CD8-positive, alpha-beta memory T cell (primary cell): ENCODE measurements at regions not wholly inside any gene's neighbourhood (a gene's known extent, or its start where the extent isn't known, plus 50 kb on each side); places are given as distances from the start of the nearest gene placed in this dataset.
"Not testable (repeated sequence)": the region's sequence is repeated elsewhere in the genome, so short reads cannot be mapped to it uniquely, and the experiment has no call there.

Experiments used
- CTCF ChIA-PET: fragments of 350-600 bp; sonication (Branson Sonifier 250); formaldehyde crosslinking; loops from one replicate; lab custom pipeline; 2021; ENCODE audit warnings: antibody characterized with exemption; lab: Charles Lee
- POLR2A ChIA-PET: fragments of 350-600 bp; sonication (Branson Sonifier 250); formaldehyde crosslinking; loops from one replicate; lab custom pipeline; 2021; ENCODE audit warnings: antibody characterized with exemption; lab: Charles Lee
- DNase-seq, 5 donors: peaks; one replicate each; pipeline versions ENCODE4 v3.0.0 to v3.0.0-alpha.2; 2020 to 2022; ENCODE audit warnings: mixed read lengths in 1 of 5
- H3K27ac ChIP-seq: one replicate; pipeline ENCODE4 v1.7.0; 2013; ENCODE audit warnings: low read depth, mild to moderate bottlenecking, low read length, moderate library complexity
- H3K27me3 ChIP-seq: 2 replicates; pipeline ENCODE4 v1.7.0; 2013; ENCODE audit warnings: low read length, mild to moderate bottlenecking; ENCODE audit not compliant: insufficient read depth, poor library complexity, severe bottlenecking
- H3K36me3 ChIP-seq: 2 replicates; pipeline ENCODE4 v1.7.0; 2013; ENCODE audit warnings: mild to moderate bottlenecking, low read length, moderate library complexity; ENCODE audit not compliant: insufficient read depth
- H3K4me1 ChIP-seq: 2 replicates; pipeline ENCODE4 v1.7.0; 2013; ENCODE audit warnings: mild to moderate bottlenecking, low read length, moderate library complexity; ENCODE audit not compliant: insufficient read depth
- H3K4me3 ChIP-seq: 2 replicates; pipeline ENCODE4 v1.7.0; 2013; ENCODE audit warnings: mild to moderate bottlenecking, low read length
- H3K9me3 ChIP-seq: 2 replicates; pipeline ENCODE4 v1.7.0; 2013; ENCODE audit warnings: mild to moderate bottlenecking, low read length
- H3K27ac Mint-ChIP-seq, 8 donors: one replicate each; pipeline ENCODE4 v1.8.0; 2020 to 2021; ENCODE audit warnings: mixed read lengths in 8 of 8, mild to moderate bottlenecking in 6 of 8, inconsistent platforms in 3 of 8, moderate library complexity in 3 of 8
- H3K27me3 Mint-ChIP-seq, 2 donors: one replicate each; pipeline ENCODE4 v1.8.0; 2020 to 2021; ENCODE audit warnings: mixed read lengths in 2 of 2, mild to moderate bottlenecking in 1 of 2, moderate library complexity in 1 of 2
- H3K36me3 Mint-ChIP-seq, 3 donors: one replicate each; pipeline ENCODE4 v1.8.0; 2020 to 2021; ENCODE audit warnings: mixed read lengths in 3 of 3, inconsistent platforms in 1 of 3, mild to moderate bottlenecking in 1 of 3
- H3K4me1 Mint-ChIP-seq, 3 donors: one replicate each; pipeline ENCODE4 v1.8.0; 2020 to 2021; ENCODE audit warnings: mixed read lengths in 3 of 3, inconsistent platforms in 1 of 3, mild to moderate bottlenecking in 1 of 3
- H3K4me3 Mint-ChIP-seq, 7 donors: one replicate each; pipeline ENCODE4 v1.8.0; 2020 to 2021; ENCODE audit warnings: mixed read lengths in 7 of 7, mild to moderate bottlenecking in 6 of 7, moderate library complexity in 4 of 7, inconsistent platforms in 2 of 7
- H3K9me3 Mint-ChIP-seq, 5 donors: one replicate each; pipeline ENCODE4 v1.8.0; 2020 to 2022; ENCODE audit warnings: mixed read lengths in 5 of 5, mild to moderate bottlenecking in 3 of 5, moderate library complexity in 2 of 5, inconsistent platforms in 1 of 5

DNA sequence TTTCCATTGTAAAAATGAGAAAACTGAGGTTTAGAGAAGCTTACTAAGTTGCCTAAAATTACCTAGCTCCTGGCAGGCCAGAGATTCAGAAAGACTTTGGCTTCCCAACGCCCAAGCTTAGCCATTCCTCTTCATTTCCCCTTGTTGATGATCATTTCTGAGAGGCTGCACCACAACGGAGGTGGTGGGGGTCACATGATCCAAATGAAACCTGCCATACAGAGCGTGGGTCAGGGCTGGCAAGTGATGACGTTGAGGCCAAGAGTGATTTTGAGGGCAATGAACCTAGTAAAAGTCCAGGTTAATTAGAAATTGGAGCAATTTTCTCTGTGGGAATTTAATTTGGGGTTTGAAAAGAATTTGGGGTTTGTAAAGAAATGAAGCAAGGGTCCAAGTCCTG lies 109.9 kb downstream of the TMEM182 start:
- POLR2A ChIA-PET: no interaction called here
- Histone ChIP-seq H3K9me3 (no peaks in the 10 kb centered on the region), H3K27me3 (no peaks in the 10 kb centered on the region), H3K36me3 (no peaks in the 10 kb centered on the region), H3K27ac (no peak overlapping the region), H3K4me3 (no peak overlapping the region), H3K4me1 (no peaks in the 10 kb centered on the region)
- Mint-ChIP-seq H3K27me3 (no peaks in the 10 kb centered on the region), H3K4me1 (no peaks in the 10 kb centered on the region), H3K4me3 (no peak overlapping the region), H3K9me3 (peaks cover 0 to 9% (median 4%) of the 10 kb centered on the region in 5 donors), H3K27ac (no peak overlapping the region), H3K36me3 (no peaks in the 10 kb centered on the region)
- DNase-seq: no peak
- CTCF ChIA-PET: no interaction called here

DNA sequence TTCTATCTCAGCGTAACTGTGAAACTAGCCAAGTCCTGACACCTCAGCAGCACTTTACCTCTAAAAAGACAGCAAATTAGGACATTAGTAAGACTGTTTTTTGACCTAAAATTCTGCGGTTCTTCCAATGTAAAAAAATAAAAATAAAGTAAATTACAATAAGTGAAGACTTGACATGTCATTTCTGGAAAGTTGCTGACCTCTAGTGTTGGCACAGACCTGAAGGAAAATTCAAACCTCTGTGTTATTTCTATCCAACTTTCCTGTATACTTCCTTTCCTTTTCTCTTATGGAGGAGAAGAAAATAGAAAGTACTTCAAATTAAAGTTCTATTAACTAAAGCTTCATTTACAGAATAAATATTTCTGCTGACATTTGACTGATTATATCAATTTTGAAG lies 110.6 kb downstream of the TMEM182 start:
- CTCF ChIA-PET: no interaction called here

DNA sequence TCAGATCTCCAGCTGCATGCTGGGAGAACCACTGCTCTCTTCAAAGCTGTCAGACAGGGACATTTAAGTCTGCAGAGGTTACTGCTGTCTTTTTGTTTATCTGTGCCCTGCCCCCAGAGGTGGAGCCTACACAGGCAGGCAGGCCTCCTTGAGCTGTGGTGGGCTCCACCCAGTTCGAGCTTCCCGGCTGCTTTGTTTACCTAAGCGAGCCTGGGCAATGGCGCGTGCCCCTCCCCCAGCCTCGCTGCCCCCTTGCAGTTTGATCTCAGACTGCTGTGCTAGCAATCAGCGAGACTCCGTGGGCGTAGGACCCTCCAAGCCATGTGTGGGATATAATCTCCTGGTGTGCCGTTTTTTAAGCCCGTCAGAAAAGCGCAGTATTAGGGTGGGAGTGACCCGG lies 117.7 kb downstream of the TMEM182 start:
- H3K36me3 Mint-ChIP-seq, H3K27ac Mint-ChIP-seq, H3K4me3 Mint-ChIP-seq, H3K36me3 ChIP-seq, H3K27me3 Mint-ChIP-seq, H3K4me3 ChIP-seq, H3K27me3 ChIP-seq, H3K4me1 Mint-ChIP-seq, CTCF ChIA-PET, POLR2A ChIA-PET, H3K9me3 ChIP-seq, H3K27ac ChIP-seq, H3K4me1 ChIP-seq, DNase-seq: not testable (repeated sequence)
- peaks cover 4 to 14% (median 10%) of the 10 kb centered on the region in 5 donors for H3K9me3 Mint-ChIP-seq

More for the DNA sequence above, 110.6 kb downstream of the TMEM182 start:
- Histone ChIP-seq H3K4me3 (no peak overlapping the region), H3K27me3 (no peaks in the 10 kb centered on the region), H3K27ac (no peak overlapping the region), H3K36me3 (no peaks in the 10 kb centered on the region), H3K4me1 (no peaks in the 10 kb centered on the region), H3K9me3 (no peaks in the 10 kb centered on the region)
- Mint-ChIP-seq H3K4me1 (no peaks in the 10 kb centered on the region), H3K36me3 (no peaks in the 10 kb centered on the region), H3K4me3 (no peak overlapping the region), H3K9me3 (peaks cover 0 to 14% (median 9%) of the 10 kb centered on the region in 5 donors), H3K27me3 (peaks cover 0 to 2% of the 10 kb centered on the region in 2 donors), H3K27ac (no peak overlapping the region)
- POLR2A ChIA-PET: no interaction called here
- DNase-seq: no peak

DNA sequence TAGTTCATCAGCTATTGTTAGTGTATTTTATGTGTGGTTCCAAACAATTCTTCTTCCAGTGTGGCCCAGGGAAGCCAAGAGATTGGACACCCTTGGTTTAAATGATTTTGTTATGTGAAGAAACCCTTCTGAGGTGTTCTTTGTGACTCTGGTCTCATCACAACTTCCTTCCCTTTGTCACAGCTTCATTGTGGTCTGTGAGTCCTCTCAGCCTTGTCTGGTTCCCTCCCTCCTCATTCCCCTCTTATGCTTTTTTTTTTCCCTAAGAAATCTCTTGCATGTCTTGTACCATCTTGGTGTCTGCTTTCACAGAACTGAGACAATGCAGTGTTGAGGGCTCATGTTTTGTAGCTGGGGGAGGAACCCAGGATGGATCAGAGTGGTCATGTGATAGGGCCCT lies 118.9 kb downstream of the TMEM182 start:
- Mint-ChIP-seq H3K4me1 (no peaks in the 10 kb centered on the region), H3K4me3 (no peak overlapping the region), H3K36me3 (peaks cover 0 to 6% (median 0%) of the 10 kb centered on the region in 3 donors), H3K9me3 (peaks cover 0 to 10% (median 6%) of the 10 kb centered on the region in 5 donors), H3K27ac (no peak overlapping the region), H3K27me3 (peaks cover 0 to 2% of the 10 kb centered on the region in 2 donors)
- Histone ChIP-seq H3K4me1 (no peaks in the 10 kb centered on the region), H3K36me3 (no peaks in the 10 kb centered on the region), H3K27ac (no peak overlapping the region), H3K9me3 (no peaks in the 10 kb centered on the region), H3K4me3 (no peak overlapping the region), H3K27me3 (no peaks in the 10 kb centered on the region)
- ChIA-PET POLR2A (no interaction called here), CTCF (no interaction called here)
- no peak for DNase-seq

DNA sequence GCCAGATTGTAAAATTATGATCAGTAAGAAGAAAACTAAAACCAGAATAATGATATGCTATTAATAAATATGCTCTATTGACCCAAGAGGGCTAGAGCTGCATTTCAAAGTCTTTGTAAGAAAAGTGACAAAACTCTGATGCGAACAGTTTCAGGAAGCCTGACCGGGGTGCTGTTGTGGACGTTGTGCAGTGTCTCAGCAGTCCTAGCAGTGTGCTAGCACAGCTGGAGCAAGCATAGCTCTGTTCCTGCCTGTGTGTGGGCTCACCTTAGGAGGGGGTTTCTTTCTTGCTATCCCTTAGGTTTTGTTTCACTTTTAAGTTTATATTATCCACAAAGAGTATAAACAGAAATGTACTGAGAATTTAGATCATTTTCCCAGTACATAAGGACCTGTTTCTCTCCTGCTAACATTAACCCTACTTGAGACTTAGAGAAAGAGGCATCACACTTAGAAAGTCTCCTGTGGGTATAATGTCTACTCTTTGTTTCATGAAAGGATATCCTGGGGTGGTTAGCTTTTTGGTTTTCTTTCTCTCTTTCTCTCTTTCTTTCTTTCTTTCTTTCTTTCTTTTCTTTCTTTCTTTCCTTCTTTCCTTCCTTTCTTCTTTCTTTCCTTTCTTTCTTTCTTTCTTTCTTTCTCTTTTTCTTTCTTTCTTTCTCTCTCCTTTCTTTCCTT lies 124.5 kb downstream of the TMEM182 start:
- Histone ChIP-seq H3K27me3 (no peaks in the 10 kb centered on the region), H3K4me3 (no peak overlapping the region), H3K9me3 (no peaks in the 10 kb centered on the region), H3K27ac (no peak overlapping the region), H3K4me1 (no peaks in the 10 kb centered on the region), H3K36me3 (no peaks in the 10 kb centered on the region)
- H3K36me3 Mint-ChIP-seq: no peaks in the 10 kb centered on the region
- peak overlapping the region in 1 of 8 donors; percentile 21 for H3K27ac Mint-ChIP-seq
- ChIA-PET POLR2A (no interaction called here), CTCF (no interaction called here)
- H3K27me3 Mint-ChIP-seq: peaks cover 4% of the 10 kb centered on the region in 2 donors
- H3K4me1 Mint-ChIP-seq: no peaks in the 10 kb centered on the region
- DNase-seq: no peak
- no peak overlapping the region for H3K4me3 Mint-ChIP-seq
- H3K9me3 Mint-ChIP-seq: peaks cover 0 to 3% (median 0%) of the 10 kb centered on the region in 5 donors

DNA sequence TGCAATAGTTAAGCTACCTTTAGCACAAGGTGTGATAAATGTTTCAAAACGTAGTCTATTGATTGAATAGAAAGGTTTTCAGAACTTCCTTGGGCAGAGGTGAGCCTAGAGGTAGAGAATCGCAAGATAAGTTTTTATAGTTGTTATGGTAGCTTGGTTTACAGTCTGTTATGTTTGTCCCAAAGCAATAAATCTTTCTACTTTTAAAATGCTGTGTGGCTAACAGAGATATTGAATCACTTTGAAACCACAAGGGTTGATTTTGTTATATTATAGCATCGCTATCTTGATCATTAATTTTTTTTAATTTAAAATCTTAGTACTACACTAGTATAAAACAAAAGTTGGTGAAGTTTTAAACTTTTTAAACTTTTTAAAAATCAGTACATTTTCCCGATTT lies 126.7 kb downstream of the TMEM182 start:
- no peaks in the 10 kb centered on the region for H3K27me3 ChIP-seq
- H3K27ac ChIP-seq: no peak overlapping the region
- no peaks in the 10 kb centered on the region for H3K36me3 ChIP-seq
- no peaks in the 10 kb centered on the region for H3K4me1 Mint-ChIP-seq
- H3K4me1 ChIP-seq: no peaks in the 10 kb centered on the region
- peaks cover 0 to 3% (median 0%) of the 10 kb centered on the region in 5 donors for H3K9me3 Mint-ChIP-seq
- no peak for DNase-seq
- peaks cover 4% of the 10 kb centered on the region in 2 donors for H3K27me3 Mint-ChIP-seq
- H3K27ac Mint-ChIP-seq: no peak overlapping the region
- H3K4me3 Mint-ChIP-seq: no peak overlapping the region
- CTCF ChIA-PET: no interaction called here
- H3K4me3 ChIP-seq: no peak overlapping the region
- no peaks in the 10 kb centered on the region for H3K9me3 ChIP-seq
- H3K36me3 Mint-ChIP-seq: no peaks in the 10 kb centered on the region
- POLR2A ChIA-PET: no interaction called here

DNA sequence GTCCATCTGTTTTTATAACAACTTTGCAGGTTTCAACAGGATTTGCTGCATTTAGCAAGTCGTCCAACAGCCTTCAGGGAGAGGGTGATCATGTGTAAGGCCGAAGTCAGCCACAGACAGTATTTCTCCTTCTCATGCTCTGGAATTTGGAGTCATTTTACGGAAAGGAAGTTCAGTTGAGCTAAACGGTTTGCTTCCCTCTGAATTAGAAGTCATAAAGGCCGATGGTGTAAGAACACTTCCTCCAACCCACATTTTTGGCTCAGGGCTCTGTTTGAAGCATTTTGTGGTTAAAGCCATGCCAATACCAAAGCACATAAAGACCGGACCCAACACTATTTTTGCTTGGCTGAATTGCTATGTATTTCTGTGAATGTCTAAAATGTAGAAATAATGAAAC lies 129.5 kb downstream of the TMEM182 start:
- no peak overlapping the region for H3K27ac ChIP-seq
- no peaks in the 10 kb centered on the region for H3K27me3 ChIP-seq
- ChIA-PET POLR2A (no interaction called here), CTCF (no interaction called here)
- H3K36me3 ChIP-seq: no peaks in the 10 kb centered on the region
- H3K27me3 Mint-ChIP-seq: peaks cover 4 to 7% of the 10 kb centered on the region in 2 donors
- DNase-seq: no peak
- H3K4me3 Mint-ChIP-seq: no peak overlapping the region
- H3K36me3 Mint-ChIP-seq: peaks cover 0 to 12% (median 0%) of the 10 kb centered on the region in 3 donors
- H3K4me1 ChIP-seq: no peaks in the 10 kb centered on the region
- no peaks in the 10 kb centered on the region for H3K4me1 Mint-ChIP-seq
- H3K9me3 Mint-ChIP-seq: peaks cover 0 to 10% (median 1%) of the 10 kb centered on the region in 5 donors
- H3K9me3 ChIP-seq: no peaks in the 10 kb centered on the region
- no peak overlapping the region for H3K4me3 ChIP-seq
- no peak overlapping the region for H3K27ac Mint-ChIP-seq

DNA sequence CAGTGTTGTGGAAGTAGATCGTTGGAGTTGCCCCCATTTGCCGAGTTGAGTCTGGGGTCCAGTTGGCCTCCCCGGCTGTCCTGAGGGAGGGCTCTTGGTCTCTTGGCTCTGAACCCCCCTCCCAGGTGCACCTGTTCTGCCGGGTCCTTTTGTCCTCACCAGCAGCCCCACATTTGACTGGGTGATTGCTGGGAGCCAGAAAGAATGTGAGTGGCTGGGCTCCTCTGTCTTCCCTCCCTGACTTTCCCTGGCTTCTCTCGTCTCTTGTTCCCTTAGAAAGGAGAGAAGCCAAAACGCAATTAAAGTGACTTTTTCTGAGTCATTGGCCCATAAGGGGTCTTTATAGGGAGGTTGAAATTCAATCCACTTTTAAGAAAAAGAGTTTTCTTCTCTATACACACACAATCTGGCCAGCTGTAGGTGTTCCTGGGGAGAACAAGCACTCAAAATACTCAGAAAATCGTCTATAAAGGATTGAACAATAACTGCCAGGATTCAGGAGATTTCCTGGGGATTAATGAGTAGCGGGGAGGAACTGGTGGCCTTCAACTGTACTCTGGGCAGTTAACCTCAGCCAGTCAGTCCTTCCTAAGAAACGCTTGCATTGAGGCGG lies 131.0 kb downstream of the TMEM182 start:
- peaks cover 3 to 4% of the 10 kb centered on the region in 2 donors for H3K27me3 Mint-ChIP-seq

More for the DNA sequence above, 131.0 kb downstream of the TMEM182 start:
- Mint-ChIP-seq H3K9me3 (peaks cover under 1 to 10% (median 4%) of the 10 kb centered on the region in 5 donors), H3K36me3 (peaks cover 0 to 12% (median 0%) of the 10 kb centered on the region in 3 donors), H3K27ac (no peak overlapping the region), H3K4me1 (no peaks in the 10 kb centered on the region), H3K4me3 (no peak overlapping the region)
- Histone ChIP-seq H3K27ac (no peak overlapping the region), H3K4me1 (no peaks in the 10 kb centered on the region), H3K36me3 (no peaks in the 10 kb centered on the region), H3K9me3 (no peaks in the 10 kb centered on the region), H3K4me3 (no peak overlapping the region), H3K27me3 (no peaks in the 10 kb centered on the region)
- ChIA-PET CTCF (no interaction called here), POLR2A (no interaction called here)
- no peak for DNase-seq
